HUES6 (cell line): ENCODE measurements at regions not wholly inside any gene's neighbourhood (a gene's known extent, or its start where the extent isn't known, plus 50 kb on each side); places are given as distances from the start of the nearest gene placed in this dataset.

Source experiments
- H3K27ac ChIP-seq: 2 replicates; pipeline ENCODE4 v1.7.0; 2013; ENCODE audit warnings: low read depth, mild to moderate bottlenecking, low read length, inconsistent platforms
- H3K27me3 ChIP-seq: 2 replicates; pipeline ENCODE4 v1.6.1; 2013; ENCODE audit warnings: low read length; ENCODE audit not compliant: control insufficient read depth, insufficient read depth
- H3K36me3 ChIP-seq: 2 replicates; pipeline ENCODE4 v1.6.1; 2013; ENCODE audit warnings: low read length; ENCODE audit not compliant: control insufficient read depth, insufficient read depth
- H3K4me1 ChIP-seq: 2 replicates; pipeline ENCODE4 v1.6.1; 2013; ENCODE audit warnings: low read length; ENCODE audit not compliant: control insufficient read depth, insufficient read depth
- H3K4me3 ChIP-seq: 2 replicates; pipeline ENCODE4 v1.5.1; 2013; ENCODE audit warnings: low read depth, low read length
- H3K9ac ChIP-seq: one replicate; pipeline ENCODE4 v1.6.1; 2013; ENCODE audit warnings: mild to moderate bottlenecking, low read length
- H3K9me3 ChIP-seq: 2 replicates; pipeline ENCODE4 v1.6.1; 2013; ENCODE audit warnings: low read depth, low read length; ENCODE audit not compliant: control insufficient read depth, insufficient read depth

DNA sequence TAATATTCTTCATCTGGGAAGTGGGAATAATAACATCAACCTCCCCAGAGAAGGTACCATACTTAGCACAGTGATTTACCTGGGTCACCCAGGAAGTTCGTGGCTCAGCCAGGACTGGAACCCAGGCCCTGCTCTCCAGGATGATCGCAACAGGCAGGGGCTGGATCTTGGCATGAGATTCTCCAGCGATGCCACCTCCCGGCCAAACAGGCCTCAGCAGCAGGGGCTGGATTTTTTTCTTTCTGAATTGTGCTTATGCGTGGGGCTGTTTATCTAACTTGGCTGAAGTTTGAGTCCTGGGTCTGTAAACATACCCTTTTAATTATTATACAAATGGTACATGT lies 129.5 kb upstream of the PTPN1 start:
- Histone ChIP-seq H3K27ac (no peak overlapping the region), H3K4me1 (peaks cover 4% of the 10 kb centered on the region; the same call in 1 of the 2 replicates), H3K4me3 (no peak overlapping the region), H3K9ac (no peak overlapping the region), H3K27me3 (no peaks in the 10 kb centered on the region), H3K9me3 (no peaks in the 10 kb centered on the region), H3K36me3 (no peaks in the 10 kb centered on the region)

DNA sequence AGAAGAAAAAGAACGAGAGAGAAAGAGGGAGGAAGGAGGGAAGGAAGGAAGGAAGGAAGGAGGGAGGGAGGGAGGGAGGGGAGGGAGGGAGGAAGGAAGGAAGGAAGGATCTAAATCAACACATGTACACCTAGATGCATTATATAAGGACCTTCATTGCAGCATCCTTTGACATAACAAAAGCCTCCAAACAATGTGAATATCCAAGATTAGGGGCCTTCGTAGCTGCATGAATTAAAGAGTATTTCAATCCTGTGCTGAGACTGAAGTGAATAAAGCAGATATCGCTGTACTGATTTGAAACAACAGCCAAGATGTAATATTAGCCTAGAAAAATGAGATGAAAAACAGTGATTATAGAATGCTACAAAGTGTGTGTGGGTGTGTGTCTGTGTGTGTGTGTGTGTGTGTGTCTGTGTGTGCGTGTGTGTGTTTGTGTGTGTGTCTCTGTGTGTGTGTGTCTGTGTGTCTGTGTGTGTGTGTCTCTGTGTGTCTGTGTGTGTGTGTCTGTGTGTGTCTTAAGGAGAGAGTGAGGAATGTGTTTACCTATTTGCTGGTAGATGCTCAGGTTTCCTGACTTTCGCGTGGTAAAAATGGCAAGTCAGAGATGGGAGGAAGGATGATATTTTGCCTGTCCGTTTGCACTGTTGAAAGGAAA lies 129.0 kb upstream of the PTPN1 start:
- Histone ChIP-seq H3K9me3 (no peaks in the 10 kb centered on the region), H3K4me3 (no peak overlapping the region), H3K9ac (no peak overlapping the region), H3K36me3 (no peaks in the 10 kb centered on the region), H3K27me3 (no peaks in the 10 kb centered on the region), H3K27ac (no peak overlapping the region), H3K4me1 (peaks cover 4% of the 10 kb centered on the region; the same call in 1 of the 2 replicates)

DNA sequence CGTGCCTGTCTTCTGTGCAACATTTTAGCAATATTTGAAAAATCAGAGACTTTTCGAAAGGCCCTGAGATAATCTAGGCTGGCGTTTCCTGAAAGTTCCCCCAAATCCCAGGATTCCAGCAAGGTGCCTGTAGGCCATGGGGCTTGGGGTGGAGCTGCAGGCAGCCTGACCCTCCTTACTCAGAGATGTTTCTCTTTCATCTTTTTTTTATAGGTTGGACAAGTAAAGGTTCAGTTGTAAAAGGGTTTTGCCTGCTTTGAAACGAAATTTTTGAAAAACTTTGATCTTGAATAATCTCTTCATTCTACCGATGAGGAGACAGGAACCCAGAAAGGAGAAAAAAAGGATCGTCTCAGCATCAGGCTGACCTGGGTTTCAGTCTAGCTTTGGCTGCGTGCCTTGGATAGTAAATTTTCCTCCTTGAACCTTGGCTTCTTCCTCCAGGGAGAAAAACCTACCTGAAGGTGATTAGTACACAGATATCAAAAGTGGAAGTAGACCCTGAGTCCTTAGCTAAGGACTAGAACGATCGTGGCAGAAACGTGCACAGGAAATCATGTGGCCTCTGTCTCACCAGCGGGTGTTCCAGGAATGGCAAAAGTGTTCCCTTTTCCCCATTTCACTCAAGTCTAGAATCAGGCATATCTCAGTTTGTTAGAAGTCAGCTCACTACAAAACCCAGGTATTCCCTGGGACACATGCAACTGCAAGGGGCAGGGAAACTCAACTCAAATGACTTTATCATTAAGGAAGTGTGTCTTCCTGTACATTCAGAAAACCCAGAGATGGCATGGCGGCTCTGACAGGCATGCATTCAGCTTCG lies 128.2 kb upstream of the PTPN1 start:
- H3K4me1 ChIP-seq, result peaks cover 4% of the 10 kb centered on the region; the same call in 1 of the 2 replicates
- no peaks in the 10 kb centered on the region for H3K27me3 ChIP-seq
- H3K4me3 ChIP-seq, result no peak overlapping the region
- H3K36me3 ChIP-seq, result no peaks in the 10 kb centered on the region
- no peak overlapping the region for H3K27ac ChIP-seq
- no peak overlapping the region for H3K9ac ChIP-seq
- no peaks in the 10 kb centered on the region for H3K9me3 ChIP-seq

DNA sequence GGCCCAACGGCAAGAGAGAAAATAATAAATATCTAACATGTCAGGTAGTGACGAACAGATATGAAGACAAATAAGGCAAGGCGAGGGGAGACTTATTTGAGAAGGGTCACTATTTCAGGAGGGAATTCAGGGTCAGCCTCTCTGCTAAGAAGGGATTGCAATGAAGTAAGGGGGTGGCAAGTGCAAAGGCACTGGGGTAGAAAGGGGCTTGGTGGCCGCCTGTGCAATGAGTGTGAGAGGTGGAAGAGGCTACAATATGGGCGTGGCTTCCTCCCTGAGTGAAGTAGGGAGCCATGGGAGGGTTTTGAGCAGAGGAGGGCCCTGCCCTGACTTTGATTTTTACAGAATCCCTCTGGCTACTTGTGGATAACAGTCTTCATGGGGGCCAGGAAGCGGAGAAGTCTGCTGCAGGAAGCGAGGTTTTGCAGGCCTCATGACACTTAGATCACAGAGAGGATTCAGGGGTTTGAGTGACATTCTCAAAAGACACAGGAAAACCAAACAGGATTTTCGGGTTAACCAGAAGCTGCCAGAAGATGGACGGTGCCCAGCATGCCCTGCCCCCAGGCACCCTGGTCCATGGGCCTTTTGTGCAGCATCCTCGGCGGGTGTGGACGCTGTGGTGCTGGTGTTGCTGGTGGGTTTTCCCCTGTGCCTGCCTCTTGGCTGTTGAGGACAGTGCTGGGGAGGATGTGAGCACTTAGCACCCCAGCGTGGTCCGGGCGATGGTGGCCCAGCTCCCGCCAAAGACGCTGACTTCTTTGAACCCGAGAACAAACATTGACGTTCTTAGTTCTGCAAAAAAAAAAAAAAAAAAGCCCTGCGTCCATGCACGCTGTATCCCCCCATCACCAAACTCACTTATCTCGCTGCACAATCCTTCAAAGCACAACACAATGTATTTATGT lies 124.2 kb upstream of the PTPN1 start:
- no peaks in the 10 kb centered on the region for H3K9me3 ChIP-seq
- no peak overlapping the region for H3K9ac ChIP-seq
- no peaks in the 10 kb centered on the region for H3K27me3 ChIP-seq
- H3K4me1 ChIP-seq, result peaks cover 7% of the 10 kb centered on the region; the same call in 1 of the 2 replicates
- no peaks in the 10 kb centered on the region for H3K36me3 ChIP-seq
- no peak overlapping the region for H3K4me3 ChIP-seq
- no peak overlapping the region for H3K27ac ChIP-seq

DNA sequence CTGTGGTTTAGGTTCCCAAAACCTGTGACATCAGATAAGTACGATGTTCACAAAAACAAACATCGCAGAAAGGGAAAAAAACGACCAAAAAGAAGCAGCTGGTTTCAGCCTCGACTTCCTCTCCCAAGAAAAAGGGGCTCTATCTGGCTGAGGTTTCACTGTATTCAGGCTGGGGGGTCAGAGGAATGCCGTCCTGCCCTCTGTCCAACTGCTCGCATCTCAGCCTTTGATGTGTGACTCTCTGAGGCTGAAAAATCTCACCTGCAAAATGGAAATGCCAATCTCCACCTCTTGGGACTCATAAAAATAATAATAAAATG lies 123.6 kb upstream of the PTPN1 start:
- H3K9me3 ChIP-seq, result no peaks in the 10 kb centered on the region
- H3K9ac ChIP-seq, result no peak overlapping the region
- peaks cover 7% of the 10 kb centered on the region; the same call in 1 of the 2 replicates for H3K4me1 ChIP-seq
- H3K27me3 ChIP-seq, result no peaks in the 10 kb centered on the region
- H3K4me3 ChIP-seq, result no peak overlapping the region
- no peak overlapping the region for H3K27ac ChIP-seq
- no peaks in the 10 kb centered on the region for H3K36me3 ChIP-seq

DNA sequence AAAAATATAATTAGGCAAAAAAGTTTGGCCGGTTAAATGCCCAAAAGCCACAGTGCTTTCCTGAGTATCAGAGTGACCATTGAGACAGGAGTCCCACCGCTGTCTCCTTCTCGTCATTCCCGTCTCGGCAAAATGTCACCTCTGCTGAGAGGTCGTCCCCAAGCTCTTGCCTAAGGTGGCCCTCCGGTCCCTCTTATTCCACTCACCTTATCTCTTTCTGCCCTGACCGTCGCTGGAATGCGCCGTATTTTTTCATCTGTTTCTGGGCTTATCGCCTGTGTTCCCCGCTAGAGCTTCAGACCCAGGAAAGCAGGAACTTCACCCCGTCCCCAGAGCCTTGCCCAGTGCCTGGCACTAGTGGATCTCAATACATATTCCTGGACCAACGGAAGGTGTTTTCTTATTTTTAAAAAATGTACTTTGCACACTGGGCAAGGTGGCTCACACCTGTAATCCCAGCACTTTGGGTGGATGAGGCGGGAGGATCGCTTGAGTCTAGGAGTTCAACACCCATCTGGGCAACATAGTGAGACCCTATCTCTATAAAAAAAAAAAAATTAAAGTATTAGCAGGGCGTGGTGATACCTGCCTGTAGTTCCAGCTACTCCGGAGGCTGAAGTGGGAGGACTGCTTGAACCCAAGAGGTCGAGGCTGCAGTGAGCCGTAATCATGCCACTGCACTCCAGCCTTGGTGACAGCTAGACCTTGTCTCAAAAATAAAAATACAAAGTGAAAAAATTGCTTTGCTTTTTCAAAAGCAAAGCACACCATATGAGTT lies 122.8 kb upstream of the PTPN1 start:
- peaks cover 7% of the 10 kb centered on the region; the same call in 1 of the 2 replicates for H3K4me1 ChIP-seq
- H3K4me3 ChIP-seq, result no peak overlapping the region
- H3K9ac ChIP-seq, result no peak overlapping the region
- H3K27me3 ChIP-seq, result no peaks in the 10 kb centered on the region
- H3K27ac ChIP-seq, result no peak overlapping the region
- H3K9me3 ChIP-seq, result no peaks in the 10 kb centered on the region
- H3K36me3 ChIP-seq, result no peaks in the 10 kb centered on the region

DNA sequence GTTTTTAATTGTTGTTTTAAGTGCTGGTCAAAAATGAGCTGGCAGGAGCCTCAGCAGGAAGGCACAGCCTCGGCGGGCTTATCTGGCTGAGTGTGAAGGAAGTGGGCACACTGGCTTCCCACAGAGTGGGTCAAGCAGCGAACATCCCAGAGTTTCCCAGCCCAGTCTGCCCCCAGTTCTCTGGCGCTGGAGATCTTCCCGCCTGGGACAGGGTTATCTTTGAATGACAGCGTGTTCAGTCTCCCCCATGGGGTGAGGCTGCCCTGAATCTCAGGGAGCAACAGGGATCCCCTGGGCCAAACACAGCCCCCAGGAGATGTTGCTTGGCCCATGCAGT lies 122.2 kb upstream of the PTPN1 start:
- no peaks in the 10 kb centered on the region for H3K9me3 ChIP-seq
- H3K9ac ChIP-seq, result no peak overlapping the region
- H3K27ac ChIP-seq, result no peak overlapping the region
- no peak overlapping the region for H3K4me3 ChIP-seq
- no peaks in the 10 kb centered on the region for H3K36me3 ChIP-seq
- no peaks in the 10 kb centered on the region for H3K27me3 ChIP-seq
- peaks cover 7% of the 10 kb centered on the region; the same call in 1 of the 2 replicates for H3K4me1 ChIP-seq

DNA sequence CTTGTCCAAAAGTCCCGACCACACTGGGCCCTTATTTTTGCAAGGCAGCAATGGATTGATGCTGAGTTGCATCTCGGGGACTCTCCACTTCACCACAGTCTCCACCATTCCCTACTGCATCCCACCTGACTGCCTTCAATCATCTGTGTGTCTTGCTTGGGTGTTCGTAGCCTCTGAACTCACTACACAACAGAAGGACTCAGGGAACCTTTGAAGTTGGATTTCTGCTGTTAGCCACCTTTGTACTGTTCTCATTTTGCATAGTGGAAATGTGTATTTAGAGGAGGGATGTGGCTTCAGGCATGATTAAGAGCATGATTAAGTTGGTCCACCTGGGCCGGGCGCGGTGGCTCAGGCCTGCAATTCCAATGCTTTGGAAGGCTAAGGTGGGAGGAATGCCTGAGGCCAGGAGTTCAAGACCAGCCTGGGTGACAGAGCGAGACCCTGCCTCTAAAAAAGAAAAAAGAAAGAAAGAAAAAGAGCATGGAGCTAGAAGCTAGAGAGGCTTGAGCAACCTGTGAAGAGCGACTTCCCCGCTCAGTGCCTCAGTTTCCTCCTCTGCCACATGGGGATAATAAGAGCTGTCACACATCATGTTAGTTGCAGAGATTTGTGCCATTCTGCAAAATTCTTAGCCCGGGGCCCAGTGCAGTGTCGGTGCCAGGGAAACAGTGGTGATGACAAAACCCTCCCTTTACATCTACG lies 121.3 kb upstream of the PTPN1 start:
- H3K27ac ChIP-seq, result no peak overlapping the region
- H3K4me3 ChIP-seq, result no peak overlapping the region
- no peaks in the 10 kb centered on the region for H3K9me3 ChIP-seq
- H3K9ac ChIP-seq, result no peak overlapping the region
- no peaks in the 10 kb centered on the region for H3K27me3 ChIP-seq
- no peaks in the 10 kb centered on the region for H3K36me3 ChIP-seq
- peaks cover 7% of the 10 kb centered on the region; the same call in 1 of the 2 replicates for H3K4me1 ChIP-seq

DNA sequence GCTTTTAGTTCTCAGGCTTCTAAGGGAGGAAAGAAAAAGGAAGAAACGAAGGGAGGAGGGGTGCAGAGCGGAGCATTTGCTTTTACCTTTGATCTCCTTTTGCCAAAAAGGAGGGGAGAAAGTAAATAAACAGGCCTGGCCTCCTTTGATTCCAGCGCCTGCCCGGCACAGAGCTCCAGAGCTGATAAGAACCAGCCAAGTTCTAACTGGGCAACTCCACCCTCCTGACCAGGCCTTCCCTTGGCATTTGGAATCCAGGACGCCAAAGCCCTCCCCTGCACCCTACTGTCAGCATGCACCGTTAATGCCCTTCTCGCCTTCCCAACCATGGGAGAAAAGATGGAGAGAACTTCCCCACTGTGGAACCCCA lies 120.8 kb upstream of the PTPN1 start:
- Histone ChIP-seq H3K9me3 (no peaks in the 10 kb centered on the region), H3K4me1 (peaks cover 7% of the 10 kb centered on the region; the same call in 1 of the 2 replicates), H3K9ac (no peak overlapping the region), H3K4me3 (no peak overlapping the region), H3K27me3 (no peaks in the 10 kb centered on the region), H3K36me3 (no peaks in the 10 kb centered on the region), H3K27ac (no peak overlapping the region)
